GM19025 (cell line): ENCODE measurements at regions not wholly inside any gene's neighbourhood (a gene's known extent, or its start where the extent isn't known, plus 50 kb on each side); places are given as distances from the start of the nearest gene placed in this dataset.
"Not testable (repeated sequence)": the region's sequence is repeated elsewhere in the genome, so short reads cannot be mapped to it uniquely, and the experiment has no call there.

Experiments used
- ATAC-seq: cut with Tn5 transposase; IDR thresholded peaks from one replicate; pipeline ENCODE4 v1.9.1; 2021; ENCODE audit warnings: mild to moderate bottlenecking, low read depth, moderate library complexity; ENCODE audit not compliant: unreplicated experiment

- no peak for ATAC-seq
Observed at GRCh38 chr1:178572604-178573003, 59.7 kb downstream of the TEX35 start.

- peak; percentile 53 for ATAC-seq
Observed at GRCh38 chr1:178573330-178573729, 60.4 kb downstream of the TEX35 start.

DNA sequence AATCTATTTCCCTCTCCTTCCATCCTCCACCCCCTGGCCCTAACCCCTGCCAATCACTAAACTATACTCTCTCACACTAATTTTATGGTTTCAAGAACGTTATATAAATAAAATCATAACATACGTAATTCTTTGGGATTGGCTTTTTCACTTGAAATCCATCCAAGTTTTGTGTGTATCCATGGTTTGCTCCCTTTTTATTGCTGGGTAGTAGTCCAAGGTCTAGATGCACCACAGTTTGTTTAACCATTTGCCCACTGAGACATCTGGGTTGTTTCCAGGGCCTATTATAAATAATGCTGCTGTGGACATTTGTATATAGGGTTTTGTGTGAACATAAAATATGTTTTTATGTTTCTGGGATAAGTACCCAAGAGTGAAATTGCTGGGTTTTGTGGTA, 61.4 kb downstream of the TEX35 start:
- ATAC-seq = no peak

GRCh38 chr1:178575611-178576361, 62.9 kb downstream of the TEX35 start:
- peak; percentile 28 for ATAC-seq

DNA sequence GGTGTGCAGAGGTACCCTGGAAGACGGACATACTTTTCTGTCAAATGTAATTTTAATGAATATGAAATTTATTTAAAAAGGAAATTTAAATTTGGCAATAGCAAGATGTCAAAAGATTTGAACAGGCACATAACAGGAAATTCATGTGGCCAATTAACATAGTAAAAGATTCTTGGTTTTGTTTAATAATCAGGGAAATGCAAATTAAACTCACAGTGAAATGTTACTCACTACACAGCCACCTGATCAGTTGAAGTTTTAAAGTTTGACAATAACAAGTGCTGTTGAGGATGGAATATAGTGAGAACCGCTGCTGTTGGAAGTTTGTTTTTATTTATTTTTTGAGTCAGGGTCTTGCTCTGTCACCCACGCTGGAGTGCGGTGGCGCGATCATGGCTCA, 63.9 kb downstream of the TEX35 start:
- ATAC-seq = no peak

- no peak for ATAC-seq
Observed at GRCh38 chr1:178577882-178578281, 65.0 kb downstream of the TEX35 start.

DNA sequence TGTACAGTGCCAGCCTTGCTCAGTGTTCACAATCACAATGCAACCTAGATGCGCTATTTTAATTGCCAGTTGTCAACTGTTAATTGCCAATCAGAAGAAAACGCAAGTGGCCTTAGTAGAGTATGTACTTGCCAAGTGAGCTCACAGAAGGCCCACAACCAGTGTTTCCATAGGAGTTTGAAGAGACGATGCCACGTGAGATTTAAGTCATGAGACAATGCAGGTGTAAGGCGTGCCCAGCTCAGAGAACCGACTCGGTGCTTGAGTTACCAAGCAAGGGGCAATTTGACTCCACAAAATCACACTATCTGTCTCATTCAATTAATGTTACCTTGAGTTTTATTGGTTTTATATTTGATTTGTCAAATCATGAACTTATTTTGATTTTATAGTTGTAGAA, 65.6 kb downstream of the TEX35 start:
- ATAC-seq = no peak

DNA sequence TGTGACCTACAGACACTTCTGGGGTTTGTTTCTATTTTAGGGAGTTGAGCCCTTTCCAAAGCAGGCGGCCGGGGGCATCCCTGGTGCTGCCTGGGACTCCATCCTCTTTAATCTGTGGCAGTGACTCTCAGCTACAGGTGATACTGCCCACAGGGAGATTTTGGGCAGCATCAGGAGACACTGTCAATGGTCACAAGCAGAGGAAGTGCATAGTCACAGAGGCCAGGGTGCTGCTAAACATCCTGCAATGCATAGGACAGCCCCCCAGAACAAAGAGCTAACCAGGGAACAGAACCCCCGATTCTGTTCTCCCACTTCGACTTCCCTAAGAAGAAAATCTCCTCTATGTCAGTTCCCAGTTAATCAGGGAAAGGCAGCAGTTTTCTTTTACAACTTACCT, 66.2 kb downstream of the TEX35 start:
- no peak for ATAC-seq

GRCh38 chr1:178579562-178579961, 66.7 kb downstream of the TEX35 start:
- peak; percentile 37 for ATAC-seq

- ATAC-seq = no peak
Observed at GRCh38 chr1:178580096-178580495, 67.2 kb downstream of the TEX35 start.

- ATAC-seq = no peak
Observed at GRCh38 chr1:178580876-178581275, 68.0 kb downstream of the TEX35 start.

- peak; percentile 86 for ATAC-seq
Observed at GRCh38 chr1:178581351-178582303, 68.7 kb downstream of the TEX35 start.

DNA sequence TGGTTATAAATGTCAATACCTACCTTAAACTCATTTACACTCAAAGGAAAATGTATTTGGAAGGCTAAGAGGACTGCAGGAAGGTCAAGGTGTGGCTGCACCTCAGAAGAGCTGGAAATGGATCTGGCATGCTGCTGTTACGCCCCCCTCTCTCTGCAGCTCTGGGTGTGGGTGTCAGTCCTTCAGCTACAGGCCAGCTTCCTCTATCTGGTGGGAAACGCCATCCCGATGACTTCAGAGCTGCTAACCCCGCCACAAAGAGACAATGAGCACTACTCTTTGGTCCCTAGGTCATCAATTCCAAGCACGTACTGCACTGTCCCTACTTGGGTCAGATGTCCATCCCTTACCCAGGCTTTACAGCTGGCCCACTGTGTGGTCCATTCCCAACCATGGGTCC, 74.2 kb downstream of the TEX35 start:
- ATAC-seq = no peak

DNA sequence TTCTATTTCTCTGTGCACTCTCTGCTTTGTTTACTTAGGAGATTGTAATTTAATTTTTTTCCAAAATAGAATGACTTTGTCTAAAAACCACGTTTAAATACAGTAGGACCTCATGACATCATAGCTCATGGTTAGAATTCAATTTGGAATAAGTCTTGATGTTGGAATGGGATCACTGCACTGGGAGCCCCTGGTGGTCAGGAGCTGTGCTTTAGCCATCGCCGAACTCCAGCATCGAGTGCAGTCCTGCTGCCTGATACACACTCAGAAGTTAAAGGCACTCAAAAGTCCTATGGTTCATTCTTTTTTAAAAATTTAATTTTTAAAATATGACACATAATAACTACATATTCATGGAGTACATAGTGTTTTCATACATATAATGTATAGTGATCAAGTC, 75.1 kb downstream of the TEX35 start:
- ATAC-seq = no peak

DNA sequence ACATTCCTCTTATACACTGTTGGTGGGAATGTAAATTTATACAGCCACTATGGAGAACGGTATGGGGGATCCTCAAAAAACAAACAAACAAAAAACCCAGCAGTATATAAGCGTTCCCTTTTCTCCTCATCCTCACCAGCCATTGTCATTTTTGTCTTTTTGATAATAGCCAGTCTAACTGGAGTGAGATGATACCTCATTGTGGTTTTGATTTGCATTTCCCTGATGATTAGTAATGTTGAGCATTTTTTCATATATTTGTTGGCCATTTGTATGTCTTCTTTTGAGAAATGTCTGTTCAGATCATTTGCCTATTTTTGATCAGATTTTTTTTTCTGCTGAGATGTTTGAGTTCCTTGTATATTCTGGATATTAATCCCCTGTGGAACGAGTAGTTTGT, 76.1 kb downstream of the TEX35 start:
- ATAC-seq = not testable (repeated sequence)

- not testable (repeated sequence) for ATAC-seq
Observed at GRCh38 chr1:178591811-178592210, 78.9 kb downstream of the TEX35 start.

DNA sequence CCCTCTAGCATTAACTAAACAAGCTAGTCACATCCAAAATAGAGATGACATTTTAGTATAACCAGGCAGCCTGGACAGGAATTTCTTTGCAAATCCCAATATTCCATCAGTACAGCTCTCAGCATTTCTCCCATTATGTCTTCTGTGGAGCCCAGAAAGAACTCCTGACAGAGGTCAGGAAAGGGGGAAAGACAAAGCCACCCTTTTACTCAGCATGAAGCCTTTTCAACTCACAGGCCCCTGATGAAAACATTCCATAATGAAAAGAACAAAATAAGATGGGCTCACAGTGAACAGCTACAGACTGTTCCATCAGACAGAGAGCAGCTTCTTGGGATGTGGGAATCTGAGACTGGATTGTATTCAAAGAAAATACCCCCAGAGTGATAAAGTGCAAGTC, 80.6 kb downstream of the TEX35 start:
- ATAC-seq = no peak

DNA sequence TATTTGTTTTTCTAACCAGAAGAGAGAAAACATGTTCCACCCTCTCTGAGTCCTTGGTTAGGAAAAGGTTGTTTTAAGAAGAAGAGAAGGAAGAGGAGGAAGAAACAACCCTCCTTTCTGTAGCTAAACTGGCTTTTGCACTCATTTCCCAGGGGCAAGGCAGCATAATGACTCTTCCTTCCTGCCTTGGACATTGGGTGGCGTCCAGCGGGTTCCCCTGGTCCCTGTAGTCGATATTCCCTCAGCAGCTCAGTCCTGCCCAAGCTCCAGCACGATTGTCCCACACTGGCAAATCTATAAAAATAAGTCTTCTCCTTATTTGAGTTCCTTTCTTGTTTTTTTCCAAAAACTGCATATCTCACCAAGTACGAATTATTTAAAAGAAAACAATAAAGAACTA, 81.2 kb downstream of the TEX35 start:
- no peak for ATAC-seq

DNA sequence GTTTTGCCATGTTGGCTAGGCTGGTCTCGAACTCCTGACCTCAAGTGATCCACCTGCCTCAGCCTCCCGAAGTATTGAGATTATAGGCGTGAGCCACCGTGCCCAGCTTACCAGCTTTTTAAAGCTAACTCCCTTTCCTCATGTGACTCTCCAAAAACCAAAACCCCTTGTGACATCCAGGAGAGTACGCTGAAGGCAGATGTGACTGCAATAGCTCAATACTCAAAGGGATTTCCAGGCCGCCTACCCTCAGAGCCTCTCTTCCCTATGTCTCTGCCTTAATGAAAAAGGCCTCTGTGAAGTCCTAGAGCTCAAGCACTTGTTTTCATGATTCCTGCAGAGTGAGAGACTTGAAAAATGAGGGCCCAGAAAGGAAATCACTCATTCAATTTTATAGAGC, 82.6 kb downstream of the TEX35 start:
- ATAC-seq = no peak

GRCh38 chr1:178599087-178599486, 86.2 kb downstream of the TEX35 start:
- ATAC-seq = no peak

- ATAC-seq = peak; percentile 67
Observed at GRCh38 chr1:178599745-178600144, 86.8 kb downstream of the TEX35 start.

- no peak for ATAC-seq
Observed at GRCh38 chr1:178603926-178604325, 91.0 kb downstream of the TEX35 start.
